H1 (cell line): ENCODE measurements at regions not wholly inside any gene's neighbourhood (a gene's known extent, or its start where the extent isn't known, plus 50 kb on each side); places are given as distances from the start of the nearest gene placed in this dataset.

Experiments used
- CBX8 ChIP-seq: fragments of 300-800, 300-1000 bp; sonication (generic); IDR thresholded peaks from 2 replicates; pipeline ENCODE4 v1.7.1; 2016; ENCODE audit warnings: low read depth, low read length, borderline replicate concordance
- HDAC6 ChIP-seq: IDR thresholded peaks from one replicate; pipeline ENCODE4 v1.7.1; 2012; ENCODE audit warnings: low read depth, mild to moderate bottlenecking, inconsistent platforms, low read length, moderate library complexity
- RFX5 ChIP-seq: IDR thresholded peaks from 2 replicates; pipeline ENCODE4 v1.6.1; 2011; ENCODE audit warnings: low read depth, low read length, improper control_type of control experiment, borderline replicate concordance

GRCh38 chr18:55090564-55091188, 131.4 kb upstream of the CCDC68 start (continued):
- TF ChIP-seq HDAC6 = no peak
- no peak for TF ChIP-seq CBX8
- no peak for TF ChIP-seq RFX5
